OCI-LY3 (cell line): ENCODE measurements at regions not wholly inside any gene's neighbourhood (a gene's known extent, or its start where the extent isn't known, plus 50 kb on each side); places are given as distances from the start of the nearest gene placed in this dataset.

Experiments
- EZH2phosphoT487 ChIP-seq: fragments of 200-600 bp; shearing (Covaris generic); IDR thresholded peaks from 2 replicates; pipeline ENCODE4 v1.6.1; 2018; ENCODE audit warnings: antibody characterized with exemption, mixed run types, low read depth
- TF ChIP-seq, protein P1 (sequence below): fragments of 200-600, 300-600 bp; sonication (generic); IDR thresholded peaks from 2 replicates; pipeline ENCODE4 v1.5.1; 2014; ENCODE audit warnings: antibody characterized with exemption, low read length, low read depth

DNA sequence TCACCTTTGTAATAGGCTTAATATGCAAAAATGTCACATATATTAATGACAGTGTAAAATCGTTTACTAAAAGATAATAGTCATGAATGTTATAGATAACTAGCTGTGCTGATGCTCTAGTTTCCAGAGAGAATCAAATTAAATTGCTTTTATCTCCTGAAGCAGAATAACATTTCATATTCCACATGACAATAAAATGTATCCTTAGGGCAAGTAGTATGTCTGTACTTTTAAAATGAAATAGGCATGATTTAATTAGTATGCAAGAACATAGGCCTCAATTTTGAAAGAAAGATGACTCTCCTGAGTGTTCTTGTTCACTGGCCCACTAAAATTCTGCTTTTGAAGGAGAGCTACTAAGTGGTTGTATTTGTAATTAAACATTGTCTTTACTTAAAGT lies 1027.0 kb downstream of the ARAP2 start:
- TF ChIP-seq, protein P1, sequence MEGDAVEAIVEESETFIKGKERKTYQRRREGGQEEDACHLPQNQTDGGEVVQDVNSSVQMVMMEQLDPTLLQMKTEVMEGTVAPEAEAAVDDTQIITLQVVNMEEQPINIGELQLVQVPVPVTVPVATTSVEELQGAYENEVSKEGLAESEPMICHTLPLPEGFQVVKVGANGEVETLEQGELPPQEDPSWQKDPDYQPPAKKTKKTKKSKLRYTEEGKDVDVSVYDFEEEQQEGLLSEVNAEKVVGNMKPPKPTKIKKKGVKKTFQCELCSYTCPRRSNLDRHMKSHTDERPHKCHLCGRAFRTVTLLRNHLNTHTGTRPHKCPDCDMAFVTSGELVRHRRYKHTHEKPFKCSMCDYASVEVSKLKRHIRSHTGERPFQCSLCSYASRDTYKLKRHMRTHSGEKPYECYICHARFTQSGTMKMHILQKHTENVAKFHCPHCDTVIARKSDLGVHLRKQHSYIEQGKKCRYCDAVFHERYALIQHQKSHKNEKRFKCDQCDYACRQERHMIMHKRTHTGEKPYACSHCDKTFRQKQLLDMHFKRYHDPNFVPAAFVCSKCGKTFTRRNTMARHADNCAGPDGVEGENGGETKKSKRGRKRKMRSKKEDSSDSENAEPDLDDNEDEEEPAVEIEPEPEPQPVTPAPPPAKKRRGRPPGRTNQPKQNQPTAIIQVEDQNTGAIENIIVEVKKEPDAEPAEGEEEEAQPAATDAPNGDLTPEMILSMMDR, result no peak
- no peak for TF ChIP-seq EZH2phosphoT487
